Liver (tissue), 8 donors: ENCODE measurements at regions not wholly inside any gene's neighbourhood (a gene's known extent, or its start where the extent isn't known, plus 50 kb on each side); places are given as distances from the start of the nearest gene placed in this dataset.

ENCODE experiments used
- DNase-seq: peaks from one replicate; pipeline ENCODE4 v3.0.0-alpha.2; 2017; ENCODE audit warnings: low spot score
- H3K27ac ChIP-seq, 2 donors: one replicate each; pipeline ENCODE4 v1.7.0; 2013; ENCODE audit warnings: inconsistent platforms in 2 of 2, low read length in 2 of 2, control low read depth in 1 of 2, low read depth in 1 of 2, mild to moderate bottlenecking in 1 of 2
- H3K27me3 ChIP-seq, 4 donors: one replicate each; pipeline versions ENCODE4 v1.6.1 to v1.7.0; 2013; ENCODE audit warnings: low read length in 3 of 4, inconsistent platforms in 1 of 4, mild to moderate bottlenecking in 1 of 4, moderate library complexity in 1 of 4; ENCODE audit not compliant: control insufficient read depth in 4 of 4, insufficient read depth in 4 of 4
- H3K36me3 ChIP-seq, 4 donors: one replicate each; pipeline versions ENCODE4 v1.6.1 to v1.7.0; 2013; ENCODE audit warnings: low read length in 3 of 4, mild to moderate bottlenecking in 3 of 4, low read depth in 1 of 4, moderate library complexity in 1 of 4; ENCODE audit not compliant: control insufficient read depth in 4 of 4, insufficient read depth in 3 of 4
- H3K4me1 ChIP-seq, 4 donors: one replicate each; pipeline versions ENCODE4 v1.6.1 to v1.7.0; 2013; ENCODE audit warnings: low read length in 3 of 4, mild to moderate bottlenecking in 3 of 4, moderate library complexity in 1 of 4; ENCODE audit not compliant: control insufficient read depth in 4 of 4, insufficient read depth in 4 of 4
- H3K4me3 ChIP-seq, 3 donors: one replicate each; pipeline versions ENCODE4 v1.6.1 to v1.7.0; 2013; ENCODE audit warnings: low read length in 3 of 3, control low read depth in 1 of 3, low read depth in 1 of 3, mild to moderate bottlenecking in 1 of 3
- H3K9ac ChIP-seq, 2 donors: one replicate each; pipeline ENCODE4 v1.7.0; 2013; ENCODE audit warnings: low read length in 2 of 2, mild to moderate bottlenecking in 2 of 2, moderate library complexity in 2 of 2, control low read depth in 1 of 2, low read depth in 1 of 2
- H3K9me3 ChIP-seq, 4 donors: one replicate each; pipeline versions ENCODE4 v1.6.1 to v1.7.0; 2013; ENCODE audit warnings: low read length in 3 of 4; ENCODE audit not compliant: control insufficient read depth in 4 of 4
- ATF3 ChIP-seq: IDR thresholded peaks from 2 replicates; pipeline ENCODE4 v1.6.1; 2016; ENCODE audit warnings: antibody characterized with exemption
- CTCF ChIP-seq: fragments of 150-350 bp; IDR thresholded peaks from 2 replicates; pipeline ENCODE4 v1.5.1; 2017; ENCODE audit warnings: improper control_type of control experiment, low read depth, low read length; ENCODE audit not compliant: missing input control
- EGR1 ChIP-seq, 2 donors: IDR thresholded peaks; 2 replicates each; pipeline ENCODE4 v1.6.1; 2016 to 2018; ENCODE audit warnings: antibody characterized with exemption in 2 of 2, low read depth in 2 of 2
- FOXA2 ChIP-seq: IDR thresholded peaks from 2 replicates; pipeline ENCODE4 v1.6.1; 2016; ENCODE audit warnings: antibody characterized with exemption
- GABPA ChIP-seq, 2 donors: IDR thresholded peaks in 1 of 2; conservative IDR thresholded peaks in 1 of 2; 2 replicates each; pipeline ENCODE4 v1.6.1; 2016; ENCODE audit warnings: antibody characterized with exemption in 2 of 2, mild to moderate bottlenecking in 1 of 2, moderate library complexity in 1 of 2
- HNF4A ChIP-seq, 2 donors: conservative IDR thresholded peaks; 2 replicates each; pipeline ENCODE4 v1.6.1; 2016; ENCODE audit warnings: antibody characterized with exemption in 2 of 2, mild to moderate bottlenecking in 2 of 2
- HNF4G ChIP-seq: IDR thresholded peaks from 2 replicates; pipeline ENCODE4 v1.6.1; 2016; ENCODE audit warnings: antibody characterized with exemption
- JUND ChIP-seq, 2 donors: IDR thresholded peaks; 2 replicates each; pipeline ENCODE4 v1.6.1; 2016; ENCODE audit warnings: antibody characterized with exemption in 2 of 2
- NR2F2 ChIP-seq: IDR thresholded peaks from 2 replicates; pipeline ENCODE4 v1.6.1; 2016; ENCODE audit warnings: antibody characterized with exemption
- RAD21 ChIP-seq, 2 donors: IDR thresholded peaks; 2 replicates each; pipeline ENCODE4 v1.6.1; 2016; ENCODE audit warnings: antibody characterized with exemption in 2 of 2, mild to moderate bottlenecking in 2 of 2
- RXRA ChIP-seq, 2 donors: IDR thresholded peaks; 2 replicates each; pipeline ENCODE4 v1.6.1; 2017 to 2018; ENCODE audit warnings: antibody characterized with exemption in 2 of 2, mild to moderate bottlenecking in 1 of 2
- ZBTB33 ChIP-seq: IDR thresholded peaks from 2 replicates; pipeline ENCODE4 v1.6.1; 2016; ENCODE audit warnings: antibody characterized with exemption
- WGBS: extraction: QIAGEN DNeasy Blood & Tissue Kit; methylation state at CpG from one replicate; pipeline ENCODE4 v1.1.7; 2013; 5-methylcytosine and 5-hydroxymethylcytosine counted together
- donor health status: healthy.
- donor health status: healthy.
- donor health status: healthy.
- donor health status: healthy.
- donor health status: healthy.

- Histone ChIP-seq H3K9me3 (no peaks in the 10 kb centered on the region), H3K4me1 (no peaks in the 10 kb centered on the region), H3K27me3 (no peaks in the 10 kb centered on the region), H3K4me3 (no peak overlapping the region), H3K9ac (no peak overlapping the region), H3K27ac (no peak overlapping the region), H3K36me3 (no peaks in the 10 kb centered on the region)
- 98% methylated on average over 8 of the region's 8 CpGs for WGBS
- TF ChIP-seq HNF4G (no peak), CTCF (no peak), HNF4A (conservative IDR thresholded peaks at IDR 0.05) (no peak), JUND (IDR thresholded peaks at IDR 0.05) (no peak), GABPA (IDR thresholded peaks at IDR 0.05 in 1 of 2, conservative IDR thresholded peaks at IDR 0.05 in 1 of 2) (no peak), RXRA (IDR thresholded peaks at IDR 0.05) (no peak), FOXA2 (no peak), ZBTB33 (no peak)
- no peak for DNase-seq
Measured at GRCh38 chrX:9311421-9312160, 153.3 kb upstream of the TBL1X start.

GRCh38 chrX:9312922-9313867 is 151.7 kb upstream of the TBL1X start:
- H3K27me3 ChIP-seq = no peaks in the 10 kb centered on the region
- TF ChIP-seq EGR1 (IDR thresholded peaks at IDR 0.05; ENCODE audit: low read depth in 2 of 2) (no peak), HNF4G (no peak), JUND (IDR thresholded peaks at IDR 0.05) (no peak), ATF3 (no peak), CTCF (peak; percentile 66), NR2F2 (no peak), HNF4A (conservative IDR thresholded peaks at IDR 0.05) (no peak), RXRA (IDR thresholded peaks at IDR 0.05) (no peak), RAD21 (IDR thresholded peaks at IDR 0.05) (peak; percentile 58 to 84)
- H3K36me3 ChIP-seq = no peaks in the 10 kb centered on the region
- peak; percentile 55 for DNase-seq
- H3K4me3 ChIP-seq = no peak overlapping the region
- no peak overlapping the region for H3K27ac ChIP-seq
- H3K4me1 ChIP-seq = no peaks in the 10 kb centered on the region
- 73% methylated on average over 12 of the region's 12 CpGs for WGBS
- no peak overlapping the region for H3K9ac ChIP-seq
- H3K9me3 ChIP-seq = no peaks in the 10 kb centered on the region
